ENCODE measurements at regions not wholly inside any gene's neighbourhood (a gene's known extent, or its start where the extent isn't known, plus 50 kb on each side); places are given as distances from the start of the nearest gene placed in this dataset.

- no peaks in the 10 kb centered on the region for H3K36me3 ChIP-seq (ENCODE audit: control insufficient read depth in 2 of 4, insufficient read depth in 4 of 4, low read length in 3 of 4)
- H4K5ac ChIP-seq (ENCODE audit: insufficient read length, low read depth, low read length): no peak overlapping the region
- H3K79me2 ChIP-seq (ENCODE audit: control insufficient read depth in 1 of 2, insufficient read depth in 2 of 2, low read length in 2 of 2): no peaks in the 10 kb centered on the region
- H2AFZ ChIP-seq (ENCODE audit: low read length): no peak overlapping the region
- H3K27me3 ChIP-seq (replicated peaks in 1 of 4; ENCODE audit: control insufficient read depth in 3 of 4, extremely low read depth in 1 of 4, insufficient read depth in 3 of 4, low read length in 3 of 4): no peaks in the 10 kb centered on the region
- no peak overlapping the region for H3K4ac ChIP-seq (replicated peaks; ENCODE audit: insufficient read length, low read depth, low read length)
- H3K23me2 ChIP-seq (ENCODE audit: low read depth, low read length): no peaks in the 10 kb centered on the region
- no peaks in the 10 kb centered on the region for H3K4me1 ChIP-seq (replicated peaks in 1 of 4; ENCODE audit: control insufficient read depth in 3 of 4, insufficient read depth in 4 of 4, low read length in 3 of 4)
- no peak overlapping the region for H4K91ac ChIP-seq (replicated peaks; ENCODE audit: insufficient read length, low read length)
- DNase-seq (ENCODE audit: low read depth in 1 of 2, low spot score in 2 of 2): no peak
- H2BK5ac ChIP-seq (ENCODE audit: low read depth, low read length): no peak overlapping the region
- WGBS, 2 experiments (ENCODE audit: extremely low coverage in 1 of 2, insufficient coverage in 1 of 2, insufficient read length in 1 of 2, insufficient replicate concordance in 2 of 2, low coverage in 1 of 2, low lambda C conversion rate in 2 of 2, missing lambda C conversion rate in 1 of 2): 82% methylated on average over 3 of the region's 3 CpGs; no CpG with 5 or more reads in 1 of the 2 experiments
- no peak overlapping the region for H2BK15ac ChIP-seq (ENCODE audit: low read length)
- H2BK20ac ChIP-seq (ENCODE audit: low read length): no peak overlapping the region
- no peaks in the 10 kb centered on the region; a peak in 1 of 4 replicates for H3K9me3 ChIP-seq (ENCODE audit: insufficient read depth in 2 of 2, low read depth in 1 of 2, low read length in 1 of 2)
- H4K20me1 ChIP-seq (replicated peaks in 1 of 2; ENCODE audit: control insufficient read depth in 1 of 2, insufficient read depth in 2 of 2, low read length in 2 of 2): no peaks in the 10 kb centered on the region
- H3K56ac ChIP-seq (replicated peaks; ENCODE audit: insufficient read length, low read depth, low read length): no peak overlapping the region
- TF ChIP-seq HDAC2 (IDR thresholded peaks at IDR 0.05; ENCODE audit: borderline replicate concordance in 1 of 2, low read depth in 2 of 2, low read length in 2 of 2) (no peak), JUND (IDR thresholded peaks at IDR 0.05; ENCODE audit: low read length) (no peak), BRCA1 (IDR thresholded peaks at IDR 0.05; ENCODE audit: low read depth, low read length) (no peak), MAFK (IDR thresholded peaks at IDR 0.05; ENCODE audit: low read depth, low read length) (no peak), PHF8 (conservative IDR thresholded peaks at IDR 0.05; ENCODE audit: low read depth, low read length) (no peak), RNF2 (IDR thresholded peaks at IDR 0.05; ENCODE audit: borderline replicate concordance, low read depth, low read length, missing control alignments, poor library complexity, severe bottlenecking) (no peak), POLR2AphosphoS5 (IDR thresholded peaks at IDR 0.05; ENCODE audit: low read depth, low read length) (no peak)
- TF ChIP-seq, protein P1, sequence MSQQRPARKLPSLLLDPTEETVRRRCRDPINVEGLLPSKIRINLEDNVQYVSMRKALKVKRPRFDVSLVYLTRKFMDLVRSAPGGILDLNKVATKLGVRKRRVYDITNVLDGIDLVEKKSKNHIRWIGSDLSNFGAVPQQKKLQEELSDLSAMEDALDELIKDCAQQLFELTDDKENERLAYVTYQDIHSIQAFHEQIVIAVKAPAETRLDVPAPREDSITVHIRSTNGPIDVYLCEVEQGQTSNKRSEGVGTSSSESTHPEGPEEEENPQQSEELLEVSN (IDR thresholded peaks at IDR 0.05): no peak
- H3K79me1 ChIP-seq (ENCODE audit: low read depth, low read length): no peaks in the 10 kb centered on the region
- H3K23ac ChIP-seq (ENCODE audit: insufficient read length): no peak overlapping the region
- no peak overlapping the region for H3K27ac ChIP-seq (ENCODE audit: low read depth, low read length)
- no peak overlapping the region for H2BK12ac ChIP-seq (ENCODE audit: low read depth, low read length)
- no peak overlapping the region for H2BK120ac ChIP-seq (replicated peaks; ENCODE audit: low read depth, low read length)
- POLR2A ChIA-PET (ENCODE audit: partially characterized antibody): no interaction called here
- H3K4me2 ChIP-seq (ENCODE audit: insufficient read depth in 1 of 2, low read depth in 2 of 2, low read length in 2 of 2): no peak overlapping the region
- no peak for FAIRE-seq
- no peak overlapping the region for H3K4me3 ChIP-seq (ENCODE audit: extremely low read depth in 1 of 4, insufficient read depth in 2 of 4, low read depth in 3 of 4, low read length in 4 of 4)
- H3K14ac ChIP-seq (ENCODE audit: insufficient read length): no peak overlapping the region
- CTCF ChIA-PET (ENCODE audit: partially characterized antibody): no interaction called here
- H3K9ac ChIP-seq (replicated peaks in 1 of 4; ENCODE audit: extremely low read depth in 1 of 4, low read depth in 3 of 4, low read length in 3 of 4): no peak overlapping the region
- H4K8ac ChIP-seq (ENCODE audit: extremely low read depth, insufficient read depth, low read length): no peak overlapping the region
- H3K18ac ChIP-seq (ENCODE audit: extremely low read depth, low read length): no peak overlapping the region
- no peak overlapping the region for H2AK5ac ChIP-seq (ENCODE audit: low read depth, low read length)
Observed at GRCh38 chr6:66687611-66688140, 980.6 kb upstream of the EYS start.

Data from H1 (cell line).